GM21786 (cell line): ENCODE measurements at regions not wholly inside any gene's neighbourhood (a gene's known extent, or its start where the extent isn't known, plus 50 kb on each side); places are given as distances from the start of the nearest gene placed in this dataset.

Source experiments
- ATAC-seq: cut with Tn5 transposase; IDR thresholded peaks from one replicate; pipeline ENCODE4 v1.9.1; 2021; ENCODE audit not compliant: unreplicated experiment

GRCh38 chr6:71584712-71585436, 296.3 kb downstream of the OGFRL1 start:
- no peak for ATAC-seq

GRCh38 chr6:71585472-71585871, 296.9 kb downstream of the OGFRL1 start:
- ATAC-seq: no peak

- no peak for ATAC-seq
These were observed 297.9 kb upstream of the RIMS1 start for GRCh38 chr6:71588490-71588889.

GRCh38 chr6:71589254-71589653, 297.1 kb upstream of the RIMS1 start:
- ATAC-seq: no peak

GRCh38 chr6:71592643-71593042, 293.7 kb upstream of the RIMS1 start:
- no peak for ATAC-seq

- ATAC-seq: no peak
These were observed 287.0 kb upstream of the RIMS1 start for GRCh38 chr6:71599359-71599758.

GRCh38 chr6:71602385-71603007, 283.9 kb upstream of the RIMS1 start:
- no peak for ATAC-seq

- ATAC-seq: no peak
These were observed 283.3 kb upstream of the RIMS1 start for GRCh38 chr6:71603021-71603420.

- no peak for ATAC-seq
These were observed 277.7 kb upstream of the RIMS1 start for GRCh38 chr6:71608646-71609045.

GRCh38 chr6:71619836-71620235, 266.5 kb upstream of the RIMS1 start:
- ATAC-seq: no peak

GRCh38 chr6:71621918-71622519, 264.3 kb upstream of the RIMS1 start:
- ATAC-seq: no peak

GRCh38 chr6:71642120-71642519, 244.2 kb upstream of the RIMS1 start:
- ATAC-seq: no peak

- no peak for ATAC-seq
These were observed 243.6 kb upstream of the RIMS1 start for GRCh38 chr6:71642793-71643192.

GRCh38 chr6:71645299-71645698, 241.1 kb upstream of the RIMS1 start:
- no peak for ATAC-seq

- ATAC-seq: no peak
These were observed 236.4 kb upstream of the RIMS1 start for GRCh38 chr6:71649915-71650314.

- no peak for ATAC-seq
These were observed 234.7 kb upstream of the RIMS1 start for GRCh38 chr6:71651636-71652035.

GRCh38 chr6:71656121-71656520, 230.2 kb upstream of the RIMS1 start:
- no peak for ATAC-seq

- no peak for ATAC-seq
These were observed 220.4 kb upstream of the RIMS1 start for GRCh38 chr6:71665931-71666330.

- ATAC-seq: no peak
These were observed 213.5 kb upstream of the RIMS1 start for GRCh38 chr6:71672876-71673275.

- ATAC-seq: no peak
These were observed 211.0 kb upstream of the RIMS1 start for GRCh38 chr6:71675386-71675785.

- no peak for ATAC-seq
These were observed 210.1 kb upstream of the RIMS1 start for GRCh38 chr6:71676298-71676697.

GRCh38 chr6:71678091-71678490, 208.3 kb upstream of the RIMS1 start:
- no peak for ATAC-seq
